ENCODE measurements at regions not wholly inside any gene's neighbourhood (a gene's known extent, or its start where the extent isn't known, plus 50 kb on each side); places are given as distances from the start of the nearest gene placed in this dataset.

- Histone ChIP-seq H3K36me3 (ENCODE audit: control insufficient read depth in 2 of 4, insufficient read depth in 4 of 4, low read length in 3 of 4) (no peaks in the 10 kb centered on the region; a peak in 3 of 8 replicates), H2BK120ac (replicated peaks; ENCODE audit: low read depth, low read length) (no peak overlapping the region), H3K4ac (replicated peaks; ENCODE audit: insufficient read length, low read depth, low read length) (no peak overlapping the region), H3K27me3 (replicated peaks in 1 of 4; ENCODE audit: control insufficient read depth in 3 of 4, extremely low read depth in 1 of 4, insufficient read depth in 3 of 4, low read length in 3 of 4) (no peaks in the 10 kb centered on the region), H4K8ac (ENCODE audit: extremely low read depth, insufficient read depth, low read length) (no peak overlapping the region), H2AK5ac (ENCODE audit: low read depth, low read length) (no peak overlapping the region), H3K27ac (ENCODE audit: low read depth, low read length) (no peak overlapping the region), H3K9ac (replicated peaks in 1 of 4; ENCODE audit: extremely low read depth in 1 of 4, low read depth in 3 of 4, low read length in 3 of 4) (no peak overlapping the region), H3K4me2 (ENCODE audit: insufficient read depth in 1 of 2, low read depth in 2 of 2, low read length in 2 of 2) (no peak overlapping the region), H2AFZ (ENCODE audit: low read length) (no peak overlapping the region), H3K4me3 (ENCODE audit: extremely low read depth in 1 of 4, insufficient read depth in 2 of 4, low read depth in 3 of 4, low read length in 4 of 4) (no peak overlapping the region), H3K23ac (ENCODE audit: insufficient read length) (no peak overlapping the region), H3K79me1 (ENCODE audit: low read depth, low read length) (peaks cover 16% of the 10 kb centered on the region), H3K18ac (ENCODE audit: extremely low read depth, low read length) (no peak overlapping the region), H2BK12ac (ENCODE audit: low read depth, low read length) (no peak overlapping the region), H4K20me1 (replicated peaks in 1 of 2; ENCODE audit: control insufficient read depth in 1 of 2, insufficient read depth in 2 of 2, low read length in 2 of 2) (peaks cover 7 to 10% of the 10 kb centered on the region in 2 experiments), H3K23me2 (ENCODE audit: low read depth, low read length) (no peaks in the 10 kb centered on the region), H3K9me3 (ENCODE audit: insufficient read depth in 2 of 2, low read depth in 1 of 2, low read length in 1 of 2) (no peaks in the 10 kb centered on the region), H2BK15ac (ENCODE audit: low read length) (no peak overlapping the region), H3K14ac (ENCODE audit: insufficient read length) (no peak overlapping the region), H2BK20ac (ENCODE audit: low read length) (no peak overlapping the region), H4K5ac (ENCODE audit: insufficient read length, low read depth, low read length) (no peak overlapping the region), H3K4me1 (replicated peaks in 1 of 4; ENCODE audit: control insufficient read depth in 3 of 4, insufficient read depth in 4 of 4, low read length in 3 of 4) (no peaks in the 10 kb centered on the region; a peak in 1 of 7 replicates), H3K79me2 (ENCODE audit: control insufficient read depth in 1 of 2, insufficient read depth in 2 of 2, low read length in 2 of 2) (peaks cover 0 to 22% of the 10 kb centered on the region in 2 experiments; a peak in 3 of 4 replicates), H2BK5ac (ENCODE audit: low read depth, low read length) (no peak overlapping the region), H4K91ac (replicated peaks; ENCODE audit: insufficient read length, low read length) (no peak overlapping the region), H3K56ac (replicated peaks; ENCODE audit: insufficient read length, low read depth, low read length) (no peak overlapping the region)
- ChIA-PET POLR2A (ENCODE audit: partially characterized antibody) (no interaction called here), CTCF (ENCODE audit: partially characterized antibody) (no interaction called here)
- FAIRE-seq (no peak), DNase-seq (ENCODE audit: low read depth in 1 of 2, low spot score in 2 of 2) (no peak)
- whole genome bisulfite sequencing, 2 experiments (ENCODE audit: extremely low coverage in 1 of 2, insufficient coverage in 1 of 2, insufficient read length in 1 of 2, insufficient replicate concordance in 2 of 2, low coverage in 1 of 2, low lambda C conversion rate in 2 of 2, missing lambda C conversion rate in 1 of 2): 95% methylated on average over 8 of the region's 8 CpGs; no CpG with 5 or more reads in 1 of the 2 experiments
- TF ChIP-seq TBP (IDR thresholded peaks at IDR 0.05; ENCODE audit: low read depth, low read length): no peak
- TF ChIP-seq TCF12 (IDR thresholded peaks at IDR 0.05; ENCODE audit: low read depth, low read length): no peak
- TF ChIP-seq YY1 (IDR thresholded peaks at IDR 0.05; ENCODE audit: low read depth, low read length): no peak
- TF ChIP-seq SRF (IDR thresholded peaks at IDR 0.05; ENCODE audit: low read depth, low read length): no peak
- no peak for TF ChIP-seq ATF3 (IDR thresholded peaks at IDR 0.05; ENCODE audit: insufficient read depth, low read depth, low read length)
- TF ChIP-seq BRCA1 (IDR thresholded peaks at IDR 0.05; ENCODE audit: low read depth, low read length): no peak
- TF ChIP-seq RFX5 (IDR thresholded peaks at IDR 0.05; ENCODE audit: borderline replicate concordance, low read depth, low read length): no peak
- no peak for TF ChIP-seq HDAC6 (IDR thresholded peaks at IDR 0.05; ENCODE audit: low read depth, low read length)
These were observed 61.2 kb downstream of the SHANK2 start for GRCh38 chr11:71191201-71191600.

Data from H1 (cell line).